NCI-H446 (cell line): ENCODE measurements at regions not wholly inside any gene's neighbourhood (a gene's known extent, or its start where the extent isn't known, plus 50 kb on each side); places are given as distances from the start of the nearest gene placed in this dataset.
"Not testable (repeated sequence)": the region's sequence is repeated elsewhere in the genome, so short reads cannot be mapped to it uniquely, and the experiment has no call there.

Experiments
- DNase-seq, 2 experiments: peaks; one replicate each; lab custom pipeline; 2025; lab: John Stamatoyannopoulos, UW

DNA sequence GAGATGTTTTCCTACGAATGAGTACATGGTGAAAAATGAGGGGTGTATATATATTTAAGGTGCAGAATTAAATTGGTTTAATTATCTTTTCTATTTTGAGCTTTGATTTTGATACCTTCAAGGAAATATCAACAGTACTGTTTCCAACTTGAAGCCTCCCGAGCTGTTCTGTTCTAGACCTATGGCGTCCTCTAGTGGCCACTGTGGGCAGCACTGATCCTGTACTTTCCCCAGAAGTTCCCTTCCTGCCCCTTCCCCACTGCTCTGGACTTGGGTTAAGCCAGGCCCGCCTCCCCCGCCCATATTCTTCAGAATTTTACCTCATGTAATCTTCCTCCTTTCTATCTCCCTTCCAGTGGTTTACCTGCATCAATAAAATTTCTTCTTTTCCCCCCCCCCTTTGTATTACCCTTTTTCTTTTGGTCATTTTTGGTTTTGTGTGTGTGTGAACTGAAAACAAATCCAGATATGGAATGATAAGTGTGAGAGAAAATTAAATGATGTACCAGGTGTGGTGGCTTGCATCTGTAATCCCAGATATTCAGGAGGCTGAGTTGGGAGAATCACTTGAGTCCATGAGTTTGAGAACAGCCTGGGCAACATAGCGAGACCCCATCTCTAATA lies 1643.5 kb downstream of the TP53TG3F start:
- DNase-seq: peak in 1 of 2 experiments; percentile 14

DNA sequence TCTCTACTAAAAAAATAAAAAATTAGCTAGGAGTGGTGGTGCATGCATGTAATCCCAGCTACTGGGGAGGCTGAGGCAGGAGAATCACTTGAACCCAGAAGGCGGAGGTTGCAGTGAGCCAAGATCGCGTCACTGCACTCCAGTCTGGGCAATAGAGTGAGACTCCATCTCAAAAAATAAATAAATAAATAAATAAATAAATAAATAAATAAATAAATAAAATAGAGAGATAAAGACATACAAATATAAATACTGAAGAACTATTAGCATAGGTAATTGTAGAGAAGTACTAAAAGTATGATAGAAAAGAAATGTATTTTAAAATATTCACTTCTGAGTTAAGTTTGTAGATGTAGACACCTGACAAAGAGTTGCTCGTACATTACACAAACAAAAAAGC lies 1652.4 kb downstream of the TP53TG3F start:
- not testable (repeated sequence) for DNase-seq

DNA sequence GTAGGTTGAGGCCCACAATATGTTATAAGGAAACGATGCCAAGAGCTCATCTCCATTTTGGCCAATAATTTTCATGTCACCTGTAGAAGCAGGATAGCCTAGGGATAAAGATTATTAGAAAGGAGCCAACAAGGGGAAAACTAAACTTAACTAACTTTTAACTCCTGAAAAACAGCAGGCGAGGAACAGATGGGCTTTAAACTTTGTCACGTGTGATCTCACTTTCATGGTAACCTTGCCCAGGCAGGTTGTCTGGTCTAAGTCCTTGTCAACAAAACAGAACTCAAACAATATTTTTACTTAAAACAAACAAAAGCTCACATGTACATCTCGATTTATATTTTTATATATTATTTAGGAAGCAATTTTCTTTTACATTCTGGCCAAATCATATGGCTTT lies 1672.0 kb downstream of the TP53TG3F start:
- DNase-seq: no peak

DNA sequence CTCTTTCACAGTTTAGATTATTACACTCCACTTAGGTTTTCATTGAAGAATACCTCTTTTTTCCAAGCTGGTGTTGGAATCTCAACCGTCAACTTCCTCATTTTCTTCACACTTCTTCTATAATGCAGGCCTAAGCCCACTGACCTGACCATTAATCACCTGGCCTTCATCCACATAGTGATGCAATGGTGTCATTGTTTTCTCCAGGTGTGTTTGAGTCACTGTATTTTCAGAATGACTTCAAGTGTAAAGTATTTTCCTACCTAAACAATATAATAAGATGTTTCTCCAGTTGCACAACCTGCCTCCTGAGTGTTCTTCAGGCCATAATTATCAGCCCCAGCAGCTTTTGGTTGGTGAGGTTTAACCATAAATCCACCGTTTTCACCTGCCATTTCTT lies 1675.1 kb downstream of the TP53TG3F start:
- DNase-seq: no peak

DNA sequence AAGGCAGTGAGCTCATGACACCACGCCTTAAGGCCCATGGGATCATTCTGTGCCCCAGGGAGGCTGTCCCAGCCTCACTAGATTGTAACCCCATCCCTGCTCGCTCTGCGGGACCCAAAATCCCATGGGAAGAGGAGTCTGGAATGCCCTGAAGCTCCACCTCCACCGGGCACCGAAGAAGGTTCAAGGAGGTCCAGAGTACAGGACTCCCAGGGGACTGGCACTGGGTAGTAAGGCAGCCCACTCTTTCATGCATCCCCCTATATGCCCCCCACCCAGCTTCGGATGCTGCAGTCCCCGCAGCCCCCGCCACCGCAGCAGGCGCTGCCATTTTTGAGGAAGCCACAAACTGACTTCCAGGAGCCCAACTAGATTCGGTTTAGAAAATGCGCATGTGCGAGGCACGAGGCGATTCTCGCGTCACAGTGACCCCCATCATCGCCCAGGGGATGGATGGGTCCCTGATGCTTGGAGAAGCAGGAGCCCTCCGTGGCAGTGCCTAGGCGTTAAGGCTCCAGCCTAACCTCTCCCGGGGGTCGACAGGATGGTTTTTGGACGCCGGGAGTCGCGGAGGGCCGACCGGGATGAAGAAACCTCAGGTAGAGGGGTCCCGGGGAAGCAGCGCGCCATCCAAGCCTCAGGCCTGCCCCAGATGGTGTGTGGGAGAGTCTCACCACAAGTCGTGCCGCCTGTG lies 1681.0 kb downstream of the TP53TG3F start:
- no peak for DNase-seq

DNA sequence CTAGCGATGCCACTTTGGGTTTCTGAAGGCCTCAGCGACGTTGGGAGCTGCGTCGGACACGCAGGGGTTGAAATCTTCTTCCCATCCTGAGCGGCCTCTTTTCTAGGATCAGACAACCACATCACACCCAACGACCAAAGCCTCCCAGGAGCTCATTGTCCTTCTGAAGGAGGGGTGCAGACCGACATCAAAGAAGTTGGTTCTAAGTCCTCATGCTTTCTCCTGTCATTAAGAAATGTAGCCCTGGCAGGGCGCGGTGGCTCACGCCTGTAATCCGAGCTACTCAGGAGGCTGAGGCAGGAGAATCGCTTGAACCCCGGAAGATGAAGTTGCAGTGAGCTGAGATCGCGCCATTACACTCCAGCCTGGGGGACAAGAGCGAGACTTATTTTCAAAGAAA lies 1681.9 kb downstream of the TP53TG3F start:
- no peak for DNase-seq

DNA sequence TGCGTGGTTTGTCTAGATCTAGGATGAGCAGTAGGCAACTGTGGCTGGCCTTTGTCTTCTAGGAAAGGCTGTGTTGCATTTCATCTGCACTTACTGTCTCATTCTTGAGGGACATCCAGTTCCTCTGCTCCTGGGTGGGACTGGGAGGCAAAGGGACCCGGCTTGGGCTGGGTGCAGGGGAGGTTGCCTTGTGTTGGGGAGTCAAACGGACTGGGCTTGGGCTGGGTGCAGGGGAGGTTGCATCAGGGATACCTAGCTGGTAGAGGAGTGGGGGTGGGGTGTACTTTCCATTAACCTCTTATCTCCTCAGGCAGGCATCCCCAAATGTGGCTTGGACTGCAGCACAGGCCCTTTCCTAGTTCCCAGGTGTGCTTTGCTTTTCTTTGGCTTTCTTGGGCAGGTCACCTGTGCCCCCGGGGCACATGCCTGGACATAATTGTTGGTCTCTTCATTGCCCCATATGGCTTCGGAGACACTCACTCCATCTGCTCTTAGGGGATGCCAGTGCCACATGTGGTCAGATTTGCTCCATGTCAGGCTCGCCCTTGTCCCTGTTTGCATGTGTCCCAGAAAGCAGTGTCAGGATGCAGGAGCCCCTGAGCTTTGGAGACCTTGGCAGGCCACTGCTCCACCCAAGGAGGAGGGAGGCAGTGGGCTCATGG lies 1682.9 kb downstream of the TP53TG3F start:
- DNase-seq: no peak

DNA sequence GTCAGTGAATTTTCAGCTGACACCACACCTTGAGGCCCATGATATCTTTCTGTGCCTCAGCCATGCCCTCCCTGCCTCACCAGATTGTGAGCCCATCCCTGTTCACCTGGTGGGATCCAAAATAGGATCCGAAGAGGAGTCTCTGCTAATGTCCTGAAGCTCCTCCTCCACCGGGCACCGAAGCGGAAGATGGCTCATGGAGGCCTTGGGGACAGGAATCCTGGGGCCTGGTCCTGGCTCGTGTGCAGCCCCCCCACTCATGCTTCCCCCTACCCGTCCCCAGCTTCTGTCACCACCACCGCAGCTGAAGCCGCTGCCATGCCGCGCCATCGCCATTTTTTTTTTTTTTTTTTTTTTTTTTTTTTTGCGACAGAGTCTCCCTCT lies 1683.4 kb downstream of the TP53TG3F start:
- no peak for DNase-seq

DNA sequence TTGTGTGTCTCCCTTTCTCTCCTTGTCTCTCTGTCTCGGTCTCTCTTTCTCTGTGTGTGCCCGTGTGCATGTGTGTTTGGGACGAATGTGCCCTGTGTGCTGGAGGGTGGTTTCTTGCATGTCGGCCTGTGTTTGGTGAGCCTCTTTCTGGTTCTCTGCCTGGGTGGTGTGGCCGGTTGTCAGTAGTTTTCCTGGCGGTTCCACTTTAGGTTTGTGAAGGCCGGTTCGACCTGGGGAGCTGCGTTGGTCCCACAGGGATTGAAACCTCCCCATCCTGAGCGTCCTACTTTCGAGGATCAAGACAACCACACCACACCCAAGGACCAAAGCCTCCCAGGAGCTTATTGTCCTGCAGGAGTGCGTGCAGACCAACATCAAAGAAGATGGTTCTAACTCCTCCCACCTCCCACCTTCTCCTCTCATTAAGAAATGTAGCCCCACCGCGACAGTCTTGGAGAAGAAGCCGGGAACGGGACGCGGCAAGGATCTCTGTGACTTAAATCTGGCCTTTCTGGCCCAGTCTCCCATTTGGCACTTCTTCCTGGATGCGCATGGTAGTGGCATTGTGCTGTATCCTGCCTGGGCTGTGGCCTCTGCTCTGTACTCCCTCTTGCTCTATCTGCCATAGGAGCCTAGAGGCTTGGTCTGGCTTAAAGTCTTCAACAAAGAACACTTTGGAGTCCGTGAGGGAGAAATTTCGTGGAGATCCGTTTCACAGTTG lies 1685.0 kb downstream of the TP53TG3F start:
- DNase-seq: no peak

DNA sequence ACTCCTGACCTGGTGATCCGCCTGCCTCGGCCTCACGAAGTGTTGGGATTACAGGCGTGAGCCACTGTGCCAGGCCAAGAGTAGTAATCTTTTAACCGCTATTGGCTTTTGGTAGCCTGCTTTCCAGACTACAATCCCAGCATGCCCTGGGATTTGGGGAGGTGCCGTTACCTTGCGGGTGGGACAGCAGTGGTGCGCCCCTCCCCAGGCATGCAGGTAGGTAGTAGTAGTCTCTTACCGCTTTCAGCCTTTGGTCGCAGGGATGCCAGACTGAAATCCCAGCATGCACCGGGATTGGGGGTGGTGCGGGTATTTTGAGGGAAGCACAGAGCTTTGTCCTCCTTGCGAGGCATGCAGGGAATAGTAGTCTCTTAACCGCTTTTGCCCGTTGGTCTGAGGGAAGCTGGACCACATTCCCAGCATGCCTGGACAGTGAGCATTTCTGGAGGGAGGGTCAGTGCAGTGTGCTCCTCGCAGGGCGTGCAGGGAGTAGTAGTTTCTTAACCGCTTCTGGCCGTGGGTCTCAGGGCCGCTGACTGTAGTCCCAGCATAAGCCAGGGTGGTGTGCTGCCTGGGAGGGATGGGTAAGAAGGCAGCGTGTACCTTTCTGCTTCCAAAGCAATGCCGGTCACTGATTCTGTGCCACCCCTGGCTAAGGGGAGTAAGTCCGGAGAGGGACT lies 1686.8 kb downstream of the TP53TG3F start:
- DNase-seq: no peak

DNA sequence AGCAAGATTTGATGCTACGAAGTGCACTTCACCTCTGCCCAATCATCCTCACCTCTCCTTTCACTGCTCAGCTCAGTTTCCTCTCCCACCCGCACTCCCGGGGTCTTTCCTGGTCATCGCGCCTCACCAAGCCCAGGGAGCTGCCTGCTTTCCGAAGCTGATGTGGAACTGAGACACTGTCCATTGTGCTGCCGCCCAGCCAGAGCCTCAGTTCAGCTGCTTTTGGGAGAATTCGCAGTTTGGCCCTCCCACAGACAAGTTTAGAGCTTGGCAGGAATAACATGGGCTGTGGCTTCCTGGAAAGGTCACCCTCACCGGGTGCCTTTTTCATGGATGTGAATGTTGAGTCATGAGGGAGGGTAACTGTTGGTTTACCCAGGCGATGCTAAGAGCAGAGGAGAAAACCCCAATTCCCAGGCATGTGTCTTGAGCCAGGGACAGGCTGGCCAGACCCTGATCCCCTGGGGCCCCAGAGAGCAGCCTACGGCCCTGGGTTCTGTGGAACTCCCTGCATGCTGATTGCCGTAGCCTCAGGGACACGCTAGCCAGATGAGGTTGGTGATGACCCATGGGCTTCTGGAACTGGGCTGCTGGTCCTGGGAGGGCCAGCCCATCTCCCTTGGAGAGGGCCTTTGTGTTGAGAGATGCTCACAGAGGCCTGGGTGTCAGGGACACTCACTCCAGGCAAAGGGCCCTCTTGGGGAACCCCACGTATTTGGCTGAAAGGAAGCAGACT lies 1687.5 kb downstream of the TP53TG3F start:
- no peak for DNase-seq

DNA sequence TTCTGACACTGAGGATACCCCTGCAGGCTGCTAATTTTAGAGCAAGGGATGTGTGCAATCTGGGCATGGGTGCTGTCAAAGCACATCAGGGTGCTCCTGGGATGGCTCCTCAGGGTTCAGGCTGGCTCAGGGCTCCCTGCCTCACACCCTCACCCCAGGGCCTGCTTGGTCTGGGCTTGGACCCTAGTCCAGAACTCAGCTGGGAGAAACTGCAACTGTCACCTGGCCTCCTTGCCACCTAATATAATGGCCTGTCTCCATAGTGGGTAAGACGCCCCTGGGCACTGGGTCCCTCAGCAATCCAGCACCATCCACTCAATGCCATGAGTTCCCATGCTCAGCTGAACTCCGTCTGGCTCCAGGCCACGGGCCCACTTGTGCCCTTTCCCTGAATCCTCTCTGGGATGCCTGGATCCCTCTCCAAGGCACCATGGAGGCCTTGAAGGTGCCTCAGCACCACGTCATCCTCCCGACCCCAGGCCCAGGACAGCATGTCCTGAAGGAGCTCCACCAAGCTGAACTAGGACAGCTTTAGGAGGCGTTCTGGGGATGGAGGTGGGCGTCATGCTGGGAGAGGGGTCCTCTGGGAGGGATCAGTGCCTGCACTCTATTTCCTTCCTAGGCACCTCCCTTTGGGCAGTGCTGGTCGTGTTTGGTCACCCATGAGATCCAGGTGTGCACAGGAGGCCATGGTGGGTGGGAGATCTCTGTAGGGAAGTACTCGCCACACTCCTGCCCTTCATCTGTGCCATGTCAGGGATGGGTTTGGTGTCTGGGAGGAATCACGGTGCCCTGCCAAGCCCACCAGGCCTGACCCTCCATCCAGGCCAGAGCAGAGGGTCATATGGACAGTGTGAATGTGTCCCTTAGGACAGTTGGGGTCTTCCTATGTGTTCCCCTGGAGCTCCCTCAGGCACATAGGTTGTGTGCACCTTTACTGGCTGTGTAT lies 1688.4 kb downstream of the TP53TG3F start:
- no peak for DNase-seq

DNA sequence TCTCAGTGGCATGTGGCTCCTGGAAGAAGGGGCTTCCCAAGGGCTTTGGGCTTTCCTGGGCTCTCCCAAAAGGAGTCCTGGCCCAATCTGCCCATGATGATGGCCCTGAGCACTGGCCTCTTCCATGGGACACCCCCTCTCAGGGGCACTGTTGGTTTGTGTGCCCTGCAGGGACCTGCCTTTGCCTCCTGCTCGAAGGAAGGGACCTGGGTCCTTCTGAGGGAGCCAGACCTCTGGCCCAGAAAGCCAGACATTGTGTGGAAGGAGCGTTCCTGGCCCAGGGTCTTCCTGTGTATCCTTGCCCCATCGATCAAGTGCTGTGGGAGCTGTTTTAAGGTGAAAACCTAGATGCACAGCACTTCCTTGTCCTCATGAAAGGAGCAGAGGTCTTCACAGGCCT lies 1689.3 kb downstream of the TP53TG3F start:
- no peak for DNase-seq

DNA sequence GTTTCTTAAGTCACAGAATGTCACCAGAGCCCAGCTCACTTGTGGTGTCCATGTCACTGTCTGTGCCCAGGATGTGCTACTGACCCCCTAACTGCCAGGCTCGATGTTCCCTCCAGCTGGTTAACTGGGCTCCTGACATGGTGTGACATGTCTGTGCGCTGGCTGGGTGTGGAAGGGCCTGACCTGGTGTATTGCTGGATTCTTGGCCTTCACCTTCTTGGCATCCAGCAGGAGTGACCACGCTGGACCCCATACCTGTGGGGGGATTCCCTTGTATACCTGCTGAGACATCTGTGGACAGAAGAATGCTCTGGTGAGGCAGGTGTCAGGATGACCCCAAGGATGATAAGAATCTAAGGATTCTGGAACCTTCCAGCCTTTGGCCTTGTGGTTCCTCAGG lies 1690.1 kb downstream of the TP53TG3F start:
- no peak for DNase-seq

DNA sequence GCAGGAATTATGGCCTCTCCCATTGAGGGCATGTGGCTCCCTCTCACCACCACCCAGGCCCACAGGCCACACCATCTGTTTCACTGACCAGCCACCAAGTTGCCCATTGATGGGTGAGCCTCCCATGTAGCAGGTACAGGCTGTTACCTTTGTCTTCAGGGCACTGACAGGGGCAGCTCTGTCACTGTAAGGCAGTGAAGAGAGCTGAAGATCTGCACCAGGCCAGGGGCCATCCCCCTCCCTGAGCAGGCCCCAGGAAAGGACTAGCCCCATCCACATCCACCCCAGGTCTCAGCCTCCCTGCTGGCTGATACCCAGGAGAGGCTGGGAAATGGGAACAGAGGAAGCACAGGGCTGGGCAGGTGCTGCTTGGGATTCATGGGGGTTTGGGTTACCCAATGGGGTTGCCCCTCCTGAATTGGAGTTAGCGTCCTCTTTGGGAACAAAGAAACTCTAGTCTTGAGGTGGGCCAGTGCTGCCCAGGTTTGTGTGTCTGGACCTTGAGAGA lies 1691.4 kb downstream of the TP53TG3F start:
- DNase-seq: no peak

DNA sequence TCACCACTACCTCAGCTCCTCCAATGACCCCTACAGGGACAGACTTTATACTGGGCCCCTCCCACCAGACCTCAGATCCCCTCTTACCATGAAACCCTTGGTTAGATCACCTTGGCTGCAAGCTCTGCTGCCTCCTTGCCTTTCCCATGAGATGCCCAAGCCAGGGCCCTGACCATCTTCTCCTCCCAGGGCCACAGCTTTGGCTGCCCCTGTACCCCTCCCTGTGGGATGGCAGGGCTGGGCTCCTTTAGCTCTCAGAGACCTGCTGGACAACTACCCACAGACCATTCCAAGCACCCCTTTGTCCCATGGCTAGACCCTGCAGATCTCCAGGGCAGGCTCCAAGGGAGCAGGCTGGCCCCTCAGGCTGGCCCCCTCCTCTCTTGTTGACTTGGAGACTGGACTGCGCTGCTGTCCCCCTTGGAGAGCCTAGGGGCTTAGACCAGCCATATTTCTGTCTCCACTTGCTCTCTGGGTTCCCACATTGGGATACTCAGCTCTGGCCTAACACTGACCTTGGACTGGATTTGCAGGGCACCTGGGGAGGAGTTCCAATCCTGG lies 1692.7 kb downstream of the TP53TG3F start:
- DNase-seq: no peak

DNA sequence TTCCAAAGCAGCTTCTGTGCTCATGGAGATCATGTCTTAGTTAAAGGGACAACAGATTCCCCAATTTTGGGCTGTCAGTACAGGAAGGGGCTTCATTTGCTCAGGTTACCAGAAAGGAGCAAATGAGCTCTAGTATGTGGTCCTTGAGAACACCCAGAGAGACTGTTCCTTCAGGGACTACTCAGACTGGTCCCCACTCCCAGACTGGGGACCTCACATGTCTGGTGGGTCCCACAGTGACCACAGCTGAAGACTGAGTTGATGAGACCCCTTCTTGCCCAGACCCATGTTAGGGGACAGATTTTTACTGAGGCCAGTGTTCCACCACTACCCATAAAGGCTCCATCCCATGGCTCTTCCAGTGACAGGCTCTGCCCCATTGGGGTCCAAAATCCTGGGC lies 1695.2 kb downstream of the TP53TG3F start:
- DNase-seq: no peak

DNA sequence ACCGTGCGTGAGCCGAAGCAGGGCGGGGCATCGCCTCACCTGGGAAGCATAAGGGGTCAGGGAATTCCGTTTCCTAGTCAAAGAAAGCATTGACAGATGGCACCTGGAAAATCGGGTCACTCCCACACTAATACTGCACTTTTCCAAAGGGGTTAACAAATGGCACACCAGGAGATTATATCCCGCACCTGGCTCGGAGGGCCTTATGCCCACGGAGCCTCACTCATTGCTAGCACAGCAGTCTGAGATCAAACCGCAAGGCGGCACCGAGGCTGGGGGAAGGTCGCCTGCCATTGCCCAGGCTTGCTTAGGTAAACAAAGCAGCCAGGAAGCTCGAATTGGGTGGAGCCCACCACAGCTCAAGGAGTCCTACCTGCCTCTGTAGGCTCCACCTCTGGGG lies 1698.1 kb downstream of the TP53TG3F start:
- DNase-seq: not testable (repeated sequence)

DNA sequence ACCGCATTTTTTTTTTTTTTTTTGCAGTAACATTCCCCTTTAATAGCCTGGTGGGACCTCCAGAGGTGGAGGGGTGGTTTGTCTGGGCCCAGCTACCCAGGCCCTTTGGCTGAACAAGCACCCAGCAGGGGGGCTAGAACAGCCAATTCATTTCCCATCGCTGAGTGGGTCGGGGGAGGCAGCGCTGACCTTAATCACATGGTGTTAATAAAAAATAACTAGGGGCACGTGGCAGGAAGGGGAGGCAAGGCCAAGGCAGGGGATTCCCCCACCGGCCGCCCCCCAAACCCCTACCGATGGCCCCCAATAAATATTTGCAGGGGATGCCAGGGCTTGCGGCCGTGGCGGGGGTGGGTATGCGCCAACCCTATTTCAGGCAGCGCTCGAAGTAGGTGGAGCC lies 1709.9 kb downstream of the TP53TG3F start:
- DNase-seq: not testable (repeated sequence)

DNA sequence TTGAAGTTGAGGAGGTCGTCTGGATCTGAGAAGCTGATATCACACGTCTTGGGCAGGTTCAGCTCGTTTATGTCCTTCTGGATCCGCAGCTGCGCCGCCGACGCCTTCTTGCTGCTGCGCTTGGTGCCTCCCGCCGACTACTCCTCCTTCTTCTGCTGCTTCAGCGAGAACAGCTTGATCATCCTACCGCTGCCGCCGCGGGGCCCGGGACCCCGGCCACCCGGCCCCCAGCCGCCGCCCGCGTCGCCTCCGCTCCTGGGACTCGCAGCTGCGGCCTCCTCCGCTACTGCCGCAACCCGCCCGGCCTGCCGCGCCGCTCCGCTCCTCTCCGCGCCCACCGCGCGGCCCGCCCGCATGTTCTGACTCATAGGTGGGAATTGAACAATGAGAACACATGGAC lies 1710.6 kb downstream of the TP53TG3F start:
- DNase-seq: not testable (repeated sequence)
